SU-DHL-6 (cell line): ENCODE measurements at regions not wholly inside any gene's neighbourhood (a gene's known extent, or its start where the extent isn't known, plus 50 kb on each side); places are given as distances from the start of the nearest gene placed in this dataset.

ENCODE experiments used
- CTCF ChIP-seq: fragments of 200-600 bp; sonication (generic); IDR thresholded peaks from one replicate; pipeline ENCODE4 v1.5.1; 2017; ENCODE audit warnings: antibody characterized with exemption, mild to moderate bottlenecking, low read length, moderate library complexity; ENCODE audit not compliant: insufficient read depth, poor library complexity, severe bottlenecking
- EZH2phosphoT487 ChIP-seq: fragments of 200-600 bp; sonication (generic), shearing (Covaris generic); conservative IDR thresholded peaks from 2 replicates; pipeline ENCODE4 v1.6.1; 2018; ENCODE audit warnings: mild to moderate bottlenecking, antibody characterized with exemption, low read length, moderate library complexity, mixed read lengths

GRCh38 chr11:128212324-128212723, 375.0 kb downstream of the ETS1 start:
- TF ChIP-seq CTCF (no peak), EZH2phosphoT487 (no peak)
